B cell (primary cell): ENCODE measurements at regions not wholly inside any gene's neighbourhood (a gene's known extent, or its start where the extent isn't known, plus 50 kb on each side); places are given as distances from the start of the nearest gene placed in this dataset.

Experiments used
- ATAC-seq: fragments of 200-7000 bp; cut with Tn5 transposase; one replicate; pipeline ENCODE4 v1.10.0; 2021; ENCODE audit warnings: low read depth, mild to moderate bottlenecking, moderate number of reproducible peaks, moderate library complexity
- CTCF ChIA-PET: fragments of 350-600 bp; sonication (Branson Sonifier 250); formaldehyde crosslinking; loops from one replicate; lab custom pipeline; 2021; ENCODE audit warnings: antibody characterized with exemption, inconsistent platforms; lab: Charles Lee
- POLR2A ChIA-PET: fragments of 350-600 bp; sonication (Branson Sonifier 250); formaldehyde crosslinking; loops from one replicate; lab custom pipeline; 2021; ENCODE audit warnings: antibody characterized with exemption; lab: Charles Lee
- DNase-seq: peaks from one replicate; pipeline ENCODE4 v3.0.0; 2013
- H2AFZ ChIP-seq: 2 replicates; pipeline ENCODE4 v1.6.1; 2012; ENCODE audit warnings: mild to moderate bottlenecking, low read depth, low read length; ENCODE audit not compliant: insufficient read depth, poor library complexity, severe bottlenecking
- H3K27ac ChIP-seq, 2 donors: 1 replicate in 1 of 2; 2 replicates in 1 of 2; pipeline ENCODE4 v1.5.1; 2012 to 2013; ENCODE audit warnings: low read length in 2 of 2, mild to moderate bottlenecking in 2 of 2, moderate library complexity in 1 of 2
- H3K27me3 ChIP-seq, 4 experiments: fragments of 200-600 bp in 1 of 4; sonication (generic) in 1 of 4; replicated peaks in 1 of 4; 1 replicate in 2 of 4; 2 replicates in 2 of 4; pipeline versions ENCODE4 v1.6.1 to v1.7.0; 2013 to 2016; ENCODE audit warnings: low read length in 3 of 4, mild to moderate bottlenecking in 2 of 4, mixed read lengths in 1 of 4, moderate library complexity in 1 of 4; ENCODE audit not compliant: insufficient read depth in 4 of 4, control insufficient read depth in 3 of 4; ENCODE audit errors: control extremely low read depth in 1 of 4
- H3K36me3 ChIP-seq, 2 experiments: replicated peaks in 1 of 2; 1 replicate in 1 of 2; 2 replicates in 1 of 2; pipeline versions ENCODE4 v1.6.1 to v1.7.1; 2013; ENCODE audit warnings: low read length in 1 of 2; ENCODE audit not compliant: insufficient read depth in 2 of 2, control insufficient read depth in 1 of 2; ENCODE audit errors: control extremely low read depth in 1 of 2, extremely low read depth in 1 of 2
- H3K4me1 ChIP-seq, 2 donors: fragments of 200-600 bp in 1 of 2; sonication (generic) in 1 of 2; 1 replicate in 1 of 2; 2 replicates in 1 of 2; pipeline versions ENCODE4 v1.5.1 to v1.6.1; 2013 to 2017; ENCODE audit warnings: low read length in 2 of 2; ENCODE audit not compliant: control insufficient read depth in 2 of 2, insufficient read depth in 2 of 2
- H3K4me2 ChIP-seq: replicated peaks from 2 replicates; pipeline ENCODE3; 2012; ENCODE audit warnings: mild to moderate bottlenecking, low read depth, low read length; ENCODE audit not compliant: poor library complexity, severe bottlenecking
- H3K4me3 ChIP-seq, 5 experiments: fragments of 200-600 bp in 1 of 5; sonication (generic) in 1 of 5; 1 replicate in 3 of 5; 2 replicates in 2 of 5; pipeline versions ENCODE4 v1.5.1 to v1.7.0; 2011 to 2016; ENCODE audit warnings: low read length in 4 of 5, mild to moderate bottlenecking in 4 of 5, low read depth in 2 of 5, control low read depth in 1 of 5, moderate library complexity in 1 of 5; ENCODE audit not compliant: insufficient read depth in 1 of 5; ENCODE audit errors: control extremely low read depth in 1 of 5, extremely low read depth in 1 of 5
- H3K79me2 ChIP-seq: fragments of 200-600 bp; sonication (generic); one replicate; pipeline ENCODE4 v1.6.0; 2016; ENCODE audit warnings: low read length; ENCODE audit not compliant: control insufficient read depth, insufficient read depth
- H3K9ac ChIP-seq: fragments of 200-600 bp; sonication (generic); 2 replicates; pipeline ENCODE4 v1.6.1; 2017; ENCODE audit warnings: mild to moderate bottlenecking, low read length, moderate library complexity
- H3K9me3 ChIP-seq, 3 donors: one replicate each; pipeline versions ENCODE4 v1.6.1 to v1.7.1; 2013; ENCODE audit warnings: low read length in 2 of 3; ENCODE audit not compliant: control insufficient read depth in 2 of 3, insufficient read depth in 1 of 3; ENCODE audit errors: control extremely low read depth in 1 of 3
- H4K20me1 ChIP-seq: 2 replicates; pipeline ENCODE4 v1.6.0; 2012; ENCODE audit warnings: mild to moderate bottlenecking, low read length; ENCODE audit not compliant: insufficient read depth, control insufficient read depth, poor library complexity, severe bottlenecking
- H3K27ac Mint-ChIP-seq: one replicate; pipeline ENCODE4 v1.8.0; 2021; ENCODE audit warnings: mixed read lengths
- H3K27me3 Mint-ChIP-seq: one replicate; pipeline ENCODE4 v1.8.0; 2021; ENCODE audit warnings: mixed read lengths
- H3K4me1 Mint-ChIP-seq: one replicate; pipeline ENCODE4 v1.8.0; 2021; ENCODE audit warnings: mixed read lengths
- H3K4me3 Mint-ChIP-seq: one replicate; pipeline ENCODE4 v1.8.0; 2021; ENCODE audit warnings: mixed read lengths
- H3K9me3 Mint-ChIP-seq: one replicate; pipeline ENCODE4 v1.8.0; 2022; ENCODE audit warnings: mixed read lengths; ENCODE audit not compliant: insufficient read depth
- CTCF ChIP-seq: fragments of 200-600 bp; IDR thresholded peaks from one replicate; pipeline ENCODE4 v1.8.0; 2022; ENCODE audit warnings: antibody characterized with exemption, mild to moderate bottlenecking
- EZH2 ChIP-seq: IDR thresholded peaks from 2 replicates; pipeline ENCODE4 v1.6.1; 2012; ENCODE audit warnings: borderline replicate concordance, low read depth, mild to moderate bottlenecking, moderate library complexity, low read length; ENCODE audit not compliant: insufficient read depth, poor library complexity, severe bottlenecking
- WGBS: methylation state at CpG from one replicate; pipeline ENCODE4 v1.1.5; 2013; ENCODE audit warnings: missing lambda C conversion rate; ENCODE audit not compliant: insufficient coverage; 5-methylcytosine and 5-hydroxymethylcytosine counted together
- intact Hi-C: fragments of 100-400 bp; cut with micrococcal nuclease; formaldehyde crosslinking; loops from one replicate; pipeline ENCODE4 v1.10.0; 2022

- DNase-seq (no peak), ATAC-seq (no peak)
- H3K27ac ChIP-seq, result no peak overlapping the region
- no peak overlapping the region for H3K27ac Mint-ChIP-seq
- no peaks in the 10 kb centered on the region for H3K9me3 Mint-ChIP-seq
- no peak overlapping the region for H2AFZ ChIP-seq
- no peaks in the 10 kb centered on the region for H3K4me1 ChIP-seq
- TF ChIP-seq CTCF (no peak), EZH2 (no peak)
- ChIA-PET POLR2A (no interaction called here), CTCF (no interaction called here)
- peaks cover 4% of the 10 kb centered on the region for H3K27me3 Mint-ChIP-seq
- H3K79me2 ChIP-seq, result no peaks in the 10 kb centered on the region
- no peak overlapping the region for H3K4me2 ChIP-seq
- no peak overlapping the region for H3K4me3 ChIP-seq
- H3K36me3 ChIP-seq, result no peaks in the 10 kb centered on the region
- WGBS, result 67% methylated on average over 1 of the region's 5 CpGs
- H4K20me1 ChIP-seq, result no peaks in the 10 kb centered on the region
- no peaks in the 10 kb centered on the region for H3K4me1 Mint-ChIP-seq
- no peak overlapping the region for H3K9ac ChIP-seq
- H3K4me3 Mint-ChIP-seq, result no peak overlapping the region
- H3K9me3 ChIP-seq, result no peaks in the 10 kb centered on the region
- no peaks in the 10 kb centered on the region for H3K27me3 ChIP-seq
- intact Hi-C loops, result no loop called here
Measured at GRCh38 chr5:96509721-96510350, 76.8 kb upstream of the PCSK1 start.

GRCh38 chr5:96516631-96517071 lies 83.6 kb upstream of the PCSK1 start:
- Histone ChIP-seq H3K9me3 (no peaks in the 10 kb centered on the region), H2AFZ (no peak overlapping the region), H3K4me1 (no peaks in the 10 kb centered on the region), H3K4me3 (no peak overlapping the region), H4K20me1 (no peaks in the 10 kb centered on the region), H3K36me3 (no peaks in the 10 kb centered on the region), H3K9ac (no peak overlapping the region), H3K79me2 (no peaks in the 10 kb centered on the region), H3K27ac (no peak overlapping the region), H3K27me3 (peaks cover 0 to 3% (median 0%) of the 10 kb centered on the region in 4 experiments), H3K4me2 (no peak overlapping the region)
- Mint-ChIP-seq H3K27ac (no peak overlapping the region), H3K4me3 (no peak overlapping the region), H3K9me3 (no peaks in the 10 kb centered on the region), H3K4me1 (no peaks in the 10 kb centered on the region), H3K27me3 (peaks cover 22% of the 10 kb centered on the region)
- TF ChIP-seq EZH2 (no peak), CTCF (no peak)
- WGBS, result 94% methylated on average over 2 of the region's 6 CpGs
- ATAC-seq, result no peak
- ChIA-PET POLR2A (no interaction called here), CTCF (interaction anchor here (0.7 kb wide), 1 partner anchor 672 kb away, joined by 3 read pairs; no protein-coding TSS in a partner anchor)
- DNase-seq, result no peak
- intact Hi-C loops, result no loop called here
